ENCODE measurements at regions not wholly inside any gene's neighbourhood (a gene's known extent, or its start where the extent isn't known, plus 50 kb on each side); places are given as distances from the start of the nearest gene placed in this dataset.

DNA sequence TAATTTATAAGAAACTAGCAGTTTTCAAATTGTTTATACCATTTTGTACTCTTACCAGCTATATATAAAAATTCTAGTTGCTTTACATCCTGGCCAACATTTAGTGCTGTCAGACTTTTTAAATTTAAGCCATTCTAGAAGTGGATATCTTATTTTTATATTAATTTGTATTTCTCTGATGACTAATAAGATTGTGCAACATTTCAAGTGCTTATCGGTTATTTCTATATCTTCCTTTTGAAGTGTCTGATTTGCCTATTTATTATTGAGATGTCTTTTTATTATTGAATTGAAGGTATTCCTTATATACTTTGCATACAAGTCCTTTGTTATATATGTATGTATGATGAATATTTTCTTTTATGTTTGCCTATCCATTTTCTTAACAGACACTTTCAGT is 324.0 kb downstream of the ELAVL2 start:
- CTCF ChIA-PET, result interaction anchor here (0.6 kb wide), 1 partner anchor 37 kb away, joined by 4 read pairs; no protein-coding TSS in a partner anchor
- no peak for DNase-seq (ENCODE audit: unreplicated experiment)
- BruUV-seq (replicated peaks), result no TSS peak

DNA sequence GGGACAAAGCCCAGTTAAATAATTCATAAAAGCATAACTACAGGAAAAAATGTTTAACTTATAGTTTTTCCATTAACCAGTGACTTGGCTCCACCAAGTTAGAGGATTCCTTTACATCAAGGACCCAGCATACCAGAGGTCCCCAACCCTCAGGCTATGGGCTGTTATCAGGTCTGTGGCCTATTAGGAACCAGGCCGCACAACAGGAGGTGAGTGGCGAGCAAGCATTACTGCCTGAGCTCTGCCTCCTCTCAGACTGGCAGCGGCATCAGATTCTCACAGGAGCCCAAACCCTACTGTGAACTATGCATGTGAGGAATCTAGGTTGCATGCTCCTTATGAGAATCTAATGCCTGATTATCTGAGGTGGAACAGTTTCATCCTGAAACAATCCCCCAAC is 303.1 kb downstream of the ELAVL2 start:
- H3K4me3 Mint-ChIP-seq (ENCODE audit: unreplicated experiment), result no peak overlapping the region
- no peak for DNase-seq (ENCODE audit: unreplicated experiment)
- CTCF ChIA-PET, result interaction anchor here (0.9 kb wide), 1 partner anchor 12 kb away, joined by 3 read pairs; no protein-coding TSS in a partner anchor
- no peak for TF ChIP-seq CTCF (IDR thresholded peaks at IDR 0.05; ENCODE audit: unreplicated experiment)
- no peaks in the 10 kb centered on the region for H3K27me3 Mint-ChIP-seq (ENCODE audit: insufficient read depth, unreplicated experiment)
- POLR2A ChIA-PET, result no interaction called here
- H3K4me1 Mint-ChIP-seq (ENCODE audit: insufficient read depth, unreplicated experiment), result no peaks in the 10 kb centered on the region
- H3K27ac Mint-ChIP-seq (ENCODE audit: low read depth, unreplicated experiment), result no peak overlapping the region
- H3K9me3 Mint-ChIP-seq (ENCODE audit: unreplicated experiment), result peaks cover 8% of the 10 kb centered on the region
- intact Hi-C loops (cut with micrococcal nuclease), result no loop called here
- no TSS peak for BruUV-seq (replicated peaks)
- H3K36me3 Mint-ChIP-seq (ENCODE audit: insufficient read depth, unreplicated experiment), result no peaks in the 10 kb centered on the region

More for the DNA sequence above, 324.0 kb downstream of the ELAVL2 start:
- no peak for TF ChIP-seq CTCF (IDR thresholded peaks at IDR 0.05; ENCODE audit: unreplicated experiment)
- no peak overlapping the region for H3K27ac Mint-ChIP-seq (ENCODE audit: low read depth, unreplicated experiment)
- no peaks in the 10 kb centered on the region for H3K36me3 Mint-ChIP-seq (ENCODE audit: insufficient read depth, unreplicated experiment)
- H3K9me3 Mint-ChIP-seq (ENCODE audit: unreplicated experiment), result no peaks in the 10 kb centered on the region
- peaks cover 29% of the 10 kb centered on the region for H3K27me3 Mint-ChIP-seq (ENCODE audit: insufficient read depth, unreplicated experiment)
- POLR2A ChIA-PET, result no interaction called here
- intact Hi-C loops (cut with micrococcal nuclease), result no loop called here
- H3K4me1 Mint-ChIP-seq (ENCODE audit: insufficient read depth, unreplicated experiment), result no peaks in the 10 kb centered on the region
- H3K4me3 Mint-ChIP-seq (ENCODE audit: unreplicated experiment), result no peak overlapping the region

GRCh38 chr9:23524607-23525155 is 301.4 kb downstream of the ELAVL2 start:
- ChIA-PET CTCF (no interaction called here), POLR2A (no interaction called here)
- no peaks in the 10 kb centered on the region for H3K27me3 Mint-ChIP-seq (ENCODE audit: insufficient read depth, unreplicated experiment)
- no peaks in the 10 kb centered on the region for H3K36me3 Mint-ChIP-seq (ENCODE audit: insufficient read depth, unreplicated experiment)
- no peaks in the 10 kb centered on the region for H3K4me1 Mint-ChIP-seq (ENCODE audit: insufficient read depth, unreplicated experiment)
- H3K27ac Mint-ChIP-seq (ENCODE audit: low read depth, unreplicated experiment), result no peak overlapping the region
- DNase-seq (ENCODE audit: unreplicated experiment), result no peak
- no TSS peak for BruUV-seq (replicated peaks)
- no peak for TF ChIP-seq CTCF (IDR thresholded peaks at IDR 0.05; ENCODE audit: unreplicated experiment)
- intact Hi-C loops (cut with micrococcal nuclease), result no loop called here
- no peaks in the 10 kb centered on the region for H3K9me3 Mint-ChIP-seq (ENCODE audit: unreplicated experiment)
- no peak overlapping the region for H3K4me3 Mint-ChIP-seq (ENCODE audit: unreplicated experiment)

DNA sequence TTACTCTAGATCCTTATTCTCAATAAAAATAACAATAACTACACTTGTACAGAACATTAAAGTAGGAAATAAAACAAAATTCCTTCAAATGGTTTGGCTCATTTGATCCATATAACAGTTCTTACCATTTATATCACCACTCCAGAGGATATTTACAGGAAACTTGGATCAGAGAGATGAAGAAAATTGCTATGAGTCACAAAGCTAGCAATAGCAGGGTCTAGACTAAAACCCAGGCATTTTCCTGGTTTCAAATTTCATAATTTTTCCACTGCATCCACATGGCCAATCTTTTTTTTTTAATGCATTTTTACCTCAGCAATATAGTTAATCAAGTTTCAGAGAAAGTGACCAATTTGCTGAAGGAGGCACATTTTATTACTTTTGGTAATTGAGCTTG is 299.2 kb downstream of the ELAVL2 start:
- peak; percentile 3 for DNase-seq (ENCODE audit: unreplicated experiment)
- POLR2A ChIA-PET, result no interaction called here

More for the DNA sequence above, 299.2 kb downstream of the ELAVL2 start:
- H3K4me3 Mint-ChIP-seq (ENCODE audit: unreplicated experiment), result no peak overlapping the region
- intact Hi-C loops (cut with micrococcal nuclease), result no loop called here
- no peaks in the 10 kb centered on the region for H3K36me3 Mint-ChIP-seq (ENCODE audit: insufficient read depth, unreplicated experiment)
- no peak for TF ChIP-seq CTCF (IDR thresholded peaks at IDR 0.05; ENCODE audit: unreplicated experiment)
- H3K27me3 Mint-ChIP-seq (ENCODE audit: insufficient read depth, unreplicated experiment), result no peaks in the 10 kb centered on the region
- H3K9me3 Mint-ChIP-seq (ENCODE audit: unreplicated experiment), result no peaks in the 10 kb centered on the region
- CTCF ChIA-PET, result no interaction called here
- H3K27ac Mint-ChIP-seq (ENCODE audit: low read depth, unreplicated experiment), result no peak overlapping the region
- no TSS peak for BruUV-seq (replicated peaks)
- no peaks in the 10 kb centered on the region for H3K4me1 Mint-ChIP-seq (ENCODE audit: insufficient read depth, unreplicated experiment)
